ENCODE measurements at regions not wholly inside any gene's neighbourhood (a gene's known extent, or its start where the extent isn't known, plus 50 kb on each side); places are given as distances from the start of the nearest gene placed in this dataset.

DNA sequence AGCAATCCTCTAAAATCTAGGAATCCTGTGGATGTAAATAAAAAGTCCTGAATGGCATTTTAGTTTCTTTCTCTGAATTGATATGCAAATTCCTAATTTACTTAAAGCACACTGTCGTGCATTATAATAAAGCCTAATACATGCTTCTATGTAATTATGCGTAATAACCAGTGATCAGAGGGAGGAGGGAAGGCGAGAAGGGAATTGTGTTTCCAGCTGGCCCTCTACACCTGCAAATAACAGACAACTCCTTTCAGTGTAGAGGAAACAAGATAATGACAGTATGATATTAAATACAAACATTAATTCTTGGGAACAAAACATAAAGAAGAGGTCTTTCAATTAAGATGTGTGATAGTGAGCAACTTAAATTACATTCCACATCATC lies 419.6 kb upstream of the LCORL start:
- TF ChIP-seq REST (IDR thresholded peaks at IDR 0.05; ENCODE audit: insufficient replicate concordance, low read depth) (no peak), CTCF (IDR thresholded peaks at IDR 0.05; ENCODE audit: insufficient read depth, low read length) (no peak), POLR2AphosphoS5 (IDR thresholded peaks at IDR 0.05; ENCODE audit: low read depth) (no peak)

Data from HL-60 (cell line).